Neural crest cell (in vitro differentiated cells): ENCODE measurements at regions not wholly inside any gene's neighbourhood (a gene's known extent, or its start where the extent isn't known, plus 50 kb on each side); places are given as distances from the start of the nearest gene placed in this dataset.
"Not testable (repeated sequence)": the region's sequence is repeated elsewhere in the genome, so short reads cannot be mapped to it uniquely, and the experiment has no call there.

Experiments used
- DNase-seq: peaks from one replicate; pipeline ENCODE4 v3.0.0; 2021; ENCODE audit warnings: low read depth, mixed read lengths, low spot score
- H3K27ac Mint-ChIP-seq: one replicate; pipeline ENCODE4 v1.8.0; 2021; ENCODE audit warnings: mild to moderate bottlenecking, mixed read lengths; ENCODE audit not compliant: unreplicated experiment
- H3K27me3 Mint-ChIP-seq: 2 replicates; pipeline ENCODE4 v1.8.0; 2021; ENCODE audit warnings: low read depth, mild to moderate bottlenecking, mixed read lengths
- H3K36me3 Mint-ChIP-seq: 2 replicates; pipeline ENCODE4 v1.8.0; 2021; ENCODE audit warnings: low read depth, mild to moderate bottlenecking, mixed read lengths
- H3K4me1 Mint-ChIP-seq: 2 replicates; pipeline ENCODE4 v1.8.0; 2021; ENCODE audit warnings: mixed read lengths
- H3K4me3 Mint-ChIP-seq: one replicate; pipeline ENCODE4 v1.8.0; 2021; ENCODE audit warnings: mild to moderate bottlenecking, mixed read lengths
- H3K9me3 Mint-ChIP-seq: 2 replicates; pipeline ENCODE4 v1.8.0; 2021; ENCODE audit warnings: mixed read lengths
- TF ChIP-seq, protein P1 (sequence below): fragments of 200-600 bp; sonication (generic); conservative IDR thresholded peaks from 2 replicates; pipeline ENCODE4 v1.5.0; 2021; ENCODE audit warnings: antibody characterized with exemption, mild to moderate bottlenecking

GRCh38 chr13:48826039-48826438 lies 149.7 kb upstream of the FNDC3A start:
- Mint-ChIP-seq H3K27ac (no peak overlapping the region), H3K4me1 (no peaks in the 10 kb centered on the region), H3K36me3 (no peaks in the 10 kb centered on the region), H3K4me3 (no peak overlapping the region), H3K27me3 (no peaks in the 10 kb centered on the region), H3K9me3 (peaks cover 9% of the 10 kb centered on the region)
- DNase-seq = no peak
- TF ChIP-seq, protein P1, sequence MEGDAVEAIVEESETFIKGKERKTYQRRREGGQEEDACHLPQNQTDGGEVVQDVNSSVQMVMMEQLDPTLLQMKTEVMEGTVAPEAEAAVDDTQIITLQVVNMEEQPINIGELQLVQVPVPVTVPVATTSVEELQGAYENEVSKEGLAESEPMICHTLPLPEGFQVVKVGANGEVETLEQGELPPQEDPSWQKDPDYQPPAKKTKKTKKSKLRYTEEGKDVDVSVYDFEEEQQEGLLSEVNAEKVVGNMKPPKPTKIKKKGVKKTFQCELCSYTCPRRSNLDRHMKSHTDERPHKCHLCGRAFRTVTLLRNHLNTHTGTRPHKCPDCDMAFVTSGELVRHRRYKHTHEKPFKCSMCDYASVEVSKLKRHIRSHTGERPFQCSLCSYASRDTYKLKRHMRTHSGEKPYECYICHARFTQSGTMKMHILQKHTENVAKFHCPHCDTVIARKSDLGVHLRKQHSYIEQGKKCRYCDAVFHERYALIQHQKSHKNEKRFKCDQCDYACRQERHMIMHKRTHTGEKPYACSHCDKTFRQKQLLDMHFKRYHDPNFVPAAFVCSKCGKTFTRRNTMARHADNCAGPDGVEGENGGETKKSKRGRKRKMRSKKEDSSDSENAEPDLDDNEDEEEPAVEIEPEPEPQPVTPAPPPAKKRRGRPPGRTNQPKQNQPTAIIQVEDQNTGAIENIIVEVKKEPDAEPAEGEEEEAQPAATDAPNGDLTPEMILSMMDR = no peak

DNA sequence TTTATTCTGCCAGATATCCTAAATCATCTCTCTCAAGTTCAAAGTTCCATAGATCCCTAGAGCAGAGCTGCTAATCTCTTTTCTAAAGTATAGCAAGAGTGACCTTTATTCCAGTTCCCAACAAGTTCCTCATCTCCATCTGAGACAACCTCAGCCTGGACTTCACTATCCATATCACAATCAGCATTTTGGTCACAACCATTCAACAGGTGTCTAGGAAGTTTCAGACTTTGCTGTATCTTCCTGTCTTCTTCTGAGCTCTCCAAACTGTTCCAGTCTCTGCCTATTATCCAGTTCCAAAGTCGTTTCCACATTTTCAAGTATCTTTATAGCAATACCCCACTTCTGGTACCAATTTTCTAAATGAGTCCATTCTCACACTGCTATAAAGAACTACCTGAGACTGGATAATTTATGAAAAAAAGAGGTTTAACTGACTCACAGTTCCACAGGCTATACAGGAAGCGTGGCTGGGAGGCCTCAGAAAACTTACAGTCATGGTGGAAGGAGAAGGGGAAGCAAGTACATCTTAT lies 148.7 kb upstream of the FNDC3A start:
- not testable (repeated sequence) for H3K4me1 Mint-ChIP-seq, H3K4me3 Mint-ChIP-seq

DNA sequence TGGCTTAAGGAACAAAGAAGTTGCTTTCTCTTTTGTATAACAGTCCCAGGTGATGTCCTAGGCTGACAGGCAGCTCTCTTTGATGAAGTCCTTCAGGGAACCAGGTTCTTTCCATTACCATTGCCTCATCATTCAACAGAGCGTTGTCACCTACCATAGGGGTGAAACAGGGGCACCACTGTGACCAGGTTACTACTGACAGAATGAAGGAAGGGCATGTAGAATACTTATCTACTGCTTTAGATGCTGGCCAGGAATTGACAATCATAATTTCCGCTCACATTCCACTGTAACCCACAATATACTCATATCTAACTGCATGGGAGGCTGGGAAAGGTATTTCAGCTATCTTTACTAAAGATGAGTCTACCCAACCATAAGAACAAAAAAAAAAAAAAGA lies 148.0 kb upstream of the FNDC3A start:
- no peak overlapping the region for H3K27ac Mint-ChIP-seq
- no peaks in the 10 kb centered on the region for H3K27me3 Mint-ChIP-seq
- TF ChIP-seq, protein P1 = no peak
- H3K9me3 Mint-ChIP-seq = peaks cover 9% of the 10 kb centered on the region
- no peaks in the 10 kb centered on the region for H3K36me3 Mint-ChIP-seq
- no peaks in the 10 kb centered on the region for H3K4me1 Mint-ChIP-seq
- no peak for DNase-seq
- no peak overlapping the region for H3K4me3 Mint-ChIP-seq

More for the DNA sequence above, 148.7 kb upstream of the FNDC3A start:
- not testable (repeated sequence) for H3K36me3 Mint-ChIP-seq, DNase-seq, H3K27ac Mint-ChIP-seq, H3K9me3 Mint-ChIP-seq, H3K27me3 Mint-ChIP-seq

- H3K27me3 Mint-ChIP-seq = no peaks in the 10 kb centered on the region
- H3K4me1 Mint-ChIP-seq = no peaks in the 10 kb centered on the region
- H3K27ac Mint-ChIP-seq = no peak overlapping the region
- H3K36me3 Mint-ChIP-seq = no peaks in the 10 kb centered on the region
- TF ChIP-seq, protein P1 = no peak
- peaks cover 10% of the 10 kb centered on the region for H3K9me3 Mint-ChIP-seq
- DNase-seq = no peak
- no peak overlapping the region for H3K4me3 Mint-ChIP-seq
Observed at GRCh38 chr13:48828962-48829411, 146.7 kb upstream of the FNDC3A start.

- Mint-ChIP-seq H3K4me1 (no peaks in the 10 kb centered on the region), H3K9me3 (peaks cover 11% of the 10 kb centered on the region), H3K27me3 (no peaks in the 10 kb centered on the region), H3K36me3 (no peaks in the 10 kb centered on the region), H3K4me3 (no peak overlapping the region), H3K27ac (no peak overlapping the region)
- DNase-seq = no peak
- TF ChIP-seq, protein P1 = no peak
Observed at GRCh38 chr13:48829536-48829935, 146.2 kb upstream of the FNDC3A start.

DNA sequence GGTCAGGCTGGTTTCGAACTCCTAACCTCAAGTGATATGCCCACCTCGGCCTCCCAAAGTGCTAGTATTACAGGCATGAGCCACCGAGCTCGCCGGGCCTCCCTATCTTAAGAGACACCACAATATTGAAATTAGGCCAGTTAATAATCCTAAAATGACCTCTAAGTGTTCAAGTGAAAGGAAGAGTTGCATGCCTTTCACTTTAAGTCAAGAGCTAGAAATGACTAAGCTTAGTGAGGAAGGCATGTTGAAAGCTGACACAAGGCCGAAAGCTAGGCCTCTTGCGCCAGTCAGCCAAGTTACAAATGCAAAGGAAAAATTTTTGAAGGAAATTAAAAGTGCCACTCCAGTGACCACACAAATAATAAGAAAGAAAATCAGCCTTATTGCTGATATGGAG lies 144.5 kb upstream of the FNDC3A start:
- H3K27ac Mint-ChIP-seq = no peak overlapping the region
- no peak for DNase-seq
- H3K4me1 Mint-ChIP-seq = no peaks in the 10 kb centered on the region
- H3K27me3 Mint-ChIP-seq = no peaks in the 10 kb centered on the region
- H3K4me3 Mint-ChIP-seq = no peak overlapping the region
- TF ChIP-seq, protein P1 = no peak
- peaks cover 12% of the 10 kb centered on the region for H3K9me3 Mint-ChIP-seq
- peaks cover 3% of the 10 kb centered on the region for H3K36me3 Mint-ChIP-seq
